NOMO-1 treated with DMSO at 0.1 percent for 48 hours (cell line): ENCODE measurements at regions not wholly inside any gene's neighbourhood (a gene's known extent, or its start where the extent isn't known, plus 50 kb on each side); places are given as distances from the start of the nearest gene placed in this dataset.

Experiments used
- DNase-seq: peaks from one replicate; lab custom pipeline; 2025; ENCODE audit not compliant: unreplicated experiment; lab: John Stamatoyannopoulos, UW

- no peak for DNase-seq
Observed at GRCh38 chr14:22418631-22419030, 170.4 kb downstream of the DAD1 start.

GRCh38 chr14:22417914-22418313 is 171.1 kb downstream of the DAD1 start:
- DNase-seq, result no peak

- DNase-seq, result no peak
Observed at GRCh38 chr14:22416193-22416592, 172.8 kb downstream of the DAD1 start.

- DNase-seq, result no peak
Observed at GRCh38 chr14:22415605-22415959, 173.4 kb downstream of the DAD1 start.

- no peak for DNase-seq
Observed at GRCh38 chr14:22414876-22415604, 174.0 kb downstream of the DAD1 start.

GRCh38 chr14:22412926-22413411 is 176.1 kb downstream of the DAD1 start:
- no peak for DNase-seq

GRCh38 chr14:22411398-22412055 is 177.5 kb downstream of the DAD1 start:
- no peak for DNase-seq

- no peak for DNase-seq
Observed at GRCh38 chr14:22410497-22410896, 178.5 kb downstream of the DAD1 start.

- no peak for DNase-seq
Observed at GRCh38 chr14:22409006-22409405, 180.0 kb downstream of the DAD1 start.

GRCh38 chr14:22408547-22408946 is 180.5 kb downstream of the DAD1 start:
- no peak for DNase-seq

- peak; percentile 46 for DNase-seq
Observed at GRCh38 chr14:22407033-22407432, 182.0 kb downstream of the DAD1 start.

GRCh38 chr14:22405201-22405600 is 183.8 kb downstream of the DAD1 start:
- DNase-seq, result no peak

- no peak for DNase-seq
Observed at GRCh38 chr14:22403296-22403695, 185.7 kb downstream of the DAD1 start.

GRCh38 chr14:22400655-22401259 is 188.3 kb downstream of the DAD1 start:
- no peak for DNase-seq

- no peak for DNase-seq
Observed at GRCh38 chr14:22399776-22400175, 189.2 kb downstream of the DAD1 start.

GRCh38 chr14:22397221-22397737 is 191.7 kb downstream of the DAD1 start:
- no peak for DNase-seq

- no peak for DNase-seq
Observed at GRCh38 chr14:22395803-22396202, 193.2 kb downstream of the DAD1 start.

- no peak for DNase-seq
Observed at GRCh38 chr14:22394616-22395015, 194.4 kb downstream of the DAD1 start.

- DNase-seq, result no peak
Observed at GRCh38 chr14:22393796-22394195, 195.2 kb downstream of the DAD1 start.

GRCh38 chr14:22391908-22392565 is 197.0 kb downstream of the DAD1 start:
- peak; percentile 70 for DNase-seq

- no peak for DNase-seq
Observed at GRCh38 chr14:22390824-22391461, 198.1 kb downstream of the DAD1 start.
